Ammon's horn (tissue), 1 donor: ENCODE measurements at regions not wholly inside any gene's neighbourhood (a gene's known extent, or its start where the extent isn't known, plus 50 kb on each side); places are given as distances from the start of the nearest gene placed in this dataset.
"Not testable (repeated sequence)": the region's sequence is repeated elsewhere in the genome, so short reads cannot be mapped to it uniquely, and the experiment has no call there.

ENCODE experiments used
- DNase-seq: peaks from one replicate; pipeline ENCODE4 v3.0.0-alpha.2; 2016; ENCODE audit warnings: low spot score

DNA sequence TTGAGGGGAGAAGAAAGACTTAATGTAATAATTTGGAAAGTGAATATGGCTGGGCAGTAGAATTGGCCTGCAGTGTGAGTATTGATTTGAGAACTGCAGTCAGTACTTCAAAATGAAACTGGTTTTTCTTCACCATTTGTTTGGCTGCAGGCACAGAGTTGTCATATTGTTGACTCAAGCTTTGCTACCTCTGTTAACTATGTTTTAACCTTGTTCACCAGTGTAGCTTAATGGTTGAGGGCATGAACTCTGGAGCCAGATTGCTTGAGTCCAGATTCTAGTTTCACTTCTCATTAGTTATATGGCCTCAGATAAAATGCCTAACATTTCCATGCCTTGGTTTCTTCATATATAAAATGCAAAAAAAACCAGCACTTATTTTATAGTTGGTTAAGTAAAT lies 64.1 kb downstream of the CFAP44 start:
- DNase-seq: no peak

DNA sequence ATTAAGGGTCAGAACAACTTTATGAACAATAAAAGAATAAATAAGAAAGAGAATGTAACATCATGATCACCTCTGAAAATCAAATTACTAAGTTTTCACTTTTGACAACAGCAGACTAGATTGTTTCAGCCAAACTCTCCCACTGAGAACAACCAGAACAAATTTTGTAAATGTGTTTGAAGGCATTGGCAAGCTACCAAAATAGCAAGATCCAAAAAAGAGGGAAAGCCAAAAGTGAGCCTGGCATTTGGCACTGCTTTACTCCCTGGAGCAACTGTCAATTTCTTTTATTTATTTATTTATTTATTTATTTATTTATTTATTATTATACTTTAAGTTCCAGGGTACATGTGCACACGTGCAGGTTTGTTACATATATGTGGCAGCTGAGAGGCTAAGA lies 67.2 kb downstream of the CFAP44 start:
- DNase-seq: peak; percentile 51

DNA sequence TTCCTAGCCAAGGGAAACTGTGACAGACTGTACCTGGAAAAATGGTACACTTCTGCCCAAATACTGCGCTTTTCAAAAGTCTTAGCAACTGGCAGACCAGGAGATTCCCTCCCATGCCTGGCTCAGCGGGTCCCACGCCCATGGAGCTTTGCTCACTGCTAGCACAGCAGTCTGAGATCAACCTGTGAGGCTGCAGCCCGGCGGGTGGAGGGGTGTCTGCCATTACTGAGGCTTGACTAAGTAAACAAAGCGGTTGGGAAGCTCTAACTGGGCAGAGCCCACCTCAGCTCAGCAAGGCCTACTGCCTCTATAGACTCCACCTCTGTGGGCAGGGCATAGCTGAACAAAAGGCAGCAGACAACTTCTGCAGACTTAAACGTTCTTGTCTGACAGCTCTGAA lies 74.5 kb downstream of the CFAP44 start:
- DNase-seq: not testable (repeated sequence)

DNA sequence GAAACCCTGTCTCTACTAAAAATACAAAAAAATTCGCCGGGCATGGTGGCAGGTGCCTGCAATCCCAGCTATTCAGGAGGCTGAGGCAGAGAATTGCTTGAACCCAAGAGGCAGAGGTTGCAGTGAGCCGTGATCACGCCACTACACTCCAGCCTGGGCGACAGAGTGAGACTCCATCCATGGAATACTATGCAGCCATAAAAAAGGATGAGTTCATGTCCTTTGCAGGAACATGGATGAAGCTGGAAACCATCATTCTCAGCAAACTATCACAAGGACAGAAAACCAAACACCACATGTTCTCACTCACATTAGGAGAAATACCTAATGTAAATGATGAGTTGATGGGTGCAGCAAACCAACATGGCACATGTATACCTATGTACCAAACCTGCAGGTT lies 86.0 kb downstream of the CFAP44 start:
- not testable (repeated sequence) for DNase-seq

DNA sequence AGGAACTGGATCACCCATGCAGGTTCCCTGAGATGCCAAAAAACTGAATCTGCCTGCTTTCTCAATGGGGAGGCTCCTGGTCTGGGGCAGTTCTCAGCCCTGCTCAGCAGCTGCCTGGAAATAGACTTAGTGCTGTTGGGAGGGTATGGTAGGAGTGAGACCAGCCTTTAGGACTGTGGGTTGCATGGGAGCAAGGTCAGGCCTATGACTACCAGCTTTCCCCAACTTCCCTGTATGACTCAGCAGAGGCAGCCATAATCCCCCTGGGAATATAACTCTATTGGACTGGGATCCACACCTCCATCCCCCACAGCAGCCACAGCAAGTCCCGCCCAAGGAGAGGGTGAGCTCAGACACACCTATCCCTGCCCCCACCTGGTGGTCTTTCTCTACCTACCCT lies 87.0 kb downstream of the CFAP44 start:
- DNase-seq: no peak

DNA sequence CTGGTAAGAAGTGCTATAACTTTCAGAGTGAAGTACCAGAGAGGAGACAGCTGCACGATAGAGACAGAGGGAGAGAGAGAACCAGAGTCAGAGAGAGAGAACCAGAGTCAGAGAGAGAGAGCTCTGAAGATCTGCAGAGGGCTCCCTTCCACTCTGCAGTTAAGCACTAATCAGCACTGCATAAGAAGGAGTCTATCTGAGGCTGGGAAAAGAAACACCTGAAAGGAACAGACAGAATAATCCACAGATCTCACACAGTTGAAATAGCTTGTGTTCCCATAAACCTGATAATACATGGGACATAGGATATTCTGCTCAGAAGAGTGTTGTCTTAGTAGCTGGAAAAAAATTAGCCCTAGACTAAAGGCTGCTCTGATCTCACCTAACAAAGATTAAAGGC lies 87.6 kb downstream of the CFAP44 start:
- no peak for DNase-seq

DNA sequence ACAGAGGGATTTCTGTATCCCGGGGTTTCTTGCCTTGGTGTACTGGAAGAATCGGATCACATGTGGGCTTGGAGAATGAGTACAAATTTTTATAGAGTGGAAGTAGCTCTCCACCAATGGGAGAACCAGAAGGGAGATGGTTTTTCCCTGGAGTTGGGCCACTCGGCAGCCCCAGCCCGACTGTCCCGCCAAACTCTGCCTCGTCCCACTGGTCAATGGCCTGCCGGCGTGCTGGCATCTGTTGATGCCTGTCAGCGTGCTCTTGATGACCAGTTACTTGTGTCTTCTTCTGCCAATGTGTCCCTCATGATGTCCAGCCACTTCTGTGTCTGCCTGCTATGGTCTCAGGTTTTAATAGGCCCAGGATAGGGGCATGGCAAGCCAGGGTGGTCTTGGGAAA lies 100.5 kb downstream of the CFAP44 start:
- DNase-seq: no peak

DNA sequence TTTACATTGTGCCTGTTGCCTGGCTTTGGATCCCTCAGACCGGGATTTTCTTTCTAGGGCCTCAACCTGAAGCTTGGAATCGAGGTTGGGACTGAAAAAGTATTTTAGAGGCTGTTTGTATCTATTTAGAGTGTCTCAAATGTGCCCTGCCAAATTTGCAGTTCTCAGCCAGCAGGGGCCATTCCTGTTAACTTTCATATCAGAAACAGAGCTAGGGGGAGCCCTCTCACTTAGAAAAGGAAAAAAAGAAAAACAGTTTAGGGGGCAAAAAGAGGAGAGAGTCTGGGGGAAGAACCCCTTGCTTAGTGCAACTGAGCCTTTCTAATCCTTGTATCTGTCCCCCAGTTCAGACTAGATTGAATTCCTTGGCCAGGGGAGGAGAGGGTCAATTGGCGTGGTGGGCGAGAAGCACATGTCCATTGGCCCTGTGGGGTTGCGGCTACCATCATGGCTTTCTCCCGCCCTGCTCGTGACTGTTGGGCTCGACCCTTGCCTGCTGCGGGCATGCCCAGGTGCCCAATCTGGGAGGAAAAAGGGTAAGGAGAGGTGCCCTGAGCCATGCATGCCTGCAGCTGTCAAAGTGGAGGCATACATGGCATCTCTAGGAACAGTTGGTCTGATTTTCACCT lies 101.6 kb downstream of the CFAP44 start:
- DNase-seq: no peak
